ENCODE measurements at regions not wholly inside any gene's neighbourhood (a gene's known extent, or its start where the extent isn't known, plus 50 kb on each side); places are given as distances from the start of the nearest gene placed in this dataset.
"Not testable (repeated sequence)": the region's sequence is repeated elsewhere in the genome, so short reads cannot be mapped to it uniquely, and the experiment has no call there.

DNA sequence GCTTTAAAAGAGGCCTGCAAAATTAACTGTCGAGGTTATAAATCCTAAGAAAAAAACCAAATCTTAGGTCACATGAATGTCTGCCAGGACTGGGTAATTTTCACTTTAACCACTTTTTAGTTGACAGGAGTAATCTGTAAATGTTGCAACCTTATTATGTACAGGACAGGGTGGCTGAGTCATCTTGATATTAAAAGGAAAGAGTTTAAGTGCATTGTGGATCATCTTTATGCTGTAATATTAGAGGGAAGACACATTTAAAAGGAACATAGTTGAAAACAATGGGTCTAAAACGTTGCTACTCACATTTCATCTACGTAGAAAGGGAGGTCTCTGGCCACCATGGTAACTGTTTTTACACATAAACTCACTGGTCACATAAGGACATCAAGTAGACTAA is 115.5 kb downstream of the LSMEM1 start:
- no peak for DNase-seq

DNA sequence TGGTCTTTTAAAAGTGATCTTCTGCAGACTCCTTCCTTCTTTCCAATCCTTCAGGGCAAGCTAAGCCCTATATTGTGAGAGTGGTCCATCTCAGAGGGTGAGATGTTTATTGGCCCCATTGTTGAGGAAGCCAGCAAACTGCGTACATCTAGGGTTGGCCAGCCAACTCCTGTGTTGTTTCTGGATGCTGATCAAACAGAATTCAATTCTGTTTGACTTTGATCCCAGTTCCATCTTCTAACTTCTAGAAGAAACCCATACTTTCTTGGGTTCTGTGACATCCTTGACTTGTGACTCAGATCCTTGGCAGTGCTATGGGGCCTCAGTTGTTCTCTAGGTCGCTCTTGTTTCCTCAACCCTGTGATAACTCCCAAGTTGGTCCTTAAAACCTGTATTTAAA is 116.2 kb downstream of the LSMEM1 start:
- DNase-seq: no peak

DNA sequence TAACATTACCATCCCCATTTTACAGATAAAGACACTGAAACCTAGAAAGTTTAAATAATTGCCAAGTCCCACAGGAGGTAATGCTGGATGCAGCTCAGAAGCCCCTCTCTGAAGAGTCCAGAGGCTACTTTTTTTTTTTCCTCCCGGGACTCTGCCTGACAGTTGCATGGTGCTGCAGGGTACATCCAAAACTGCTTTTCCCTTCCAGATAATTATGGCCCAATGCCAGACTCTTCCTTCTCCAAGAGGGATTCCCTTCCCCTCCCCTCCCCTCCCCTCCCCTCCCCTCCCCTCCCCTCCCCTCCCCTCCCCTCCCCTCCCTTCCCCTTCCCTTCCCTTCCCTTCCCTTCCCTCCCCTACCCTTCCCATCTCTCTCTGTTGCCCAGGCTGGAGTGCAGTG is 122.9 kb downstream of the LSMEM1 start:
- no peak for DNase-seq

DNA sequence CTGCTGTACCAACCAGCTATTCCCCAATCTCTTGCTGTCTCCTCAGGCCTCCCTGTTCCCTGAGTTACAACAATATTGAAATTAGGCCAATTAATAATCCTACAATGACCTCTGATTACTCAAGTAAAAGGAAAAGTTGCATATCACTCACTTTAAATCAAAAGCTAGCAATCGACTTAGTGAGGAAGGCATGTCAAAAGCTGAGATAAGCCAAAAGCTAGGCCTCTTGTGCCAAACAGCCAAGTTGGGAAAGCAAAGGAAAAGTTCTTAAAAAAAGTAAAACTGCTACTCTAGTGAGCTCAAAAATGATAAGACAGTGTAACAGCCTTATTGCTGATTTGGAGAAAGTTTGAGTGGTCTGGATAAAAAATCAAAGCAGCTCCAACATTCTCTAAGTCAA is 129.8 kb downstream of the LSMEM1 start:
- DNase-seq: no peak

DNA sequence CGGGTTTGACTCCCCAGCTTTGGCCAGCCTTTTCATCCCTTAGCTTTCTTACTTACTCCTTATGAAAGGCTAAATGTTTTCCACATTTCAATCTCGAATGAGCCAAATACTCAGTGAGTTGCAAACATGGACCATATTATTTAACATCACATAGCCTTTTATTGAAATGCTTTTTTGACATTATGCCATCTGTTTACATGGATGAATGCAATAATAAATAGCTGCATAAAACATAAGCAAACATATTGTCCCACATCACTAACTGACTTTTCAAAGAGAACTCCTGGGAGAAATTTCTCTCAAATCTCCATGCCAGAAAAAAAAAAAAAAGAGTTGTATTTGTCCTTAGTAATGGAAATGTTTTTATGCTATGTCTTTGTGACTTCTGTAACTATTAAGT is 134.9 kb downstream of the LSMEM1 start:
- DNase-seq: no peak

DNA sequence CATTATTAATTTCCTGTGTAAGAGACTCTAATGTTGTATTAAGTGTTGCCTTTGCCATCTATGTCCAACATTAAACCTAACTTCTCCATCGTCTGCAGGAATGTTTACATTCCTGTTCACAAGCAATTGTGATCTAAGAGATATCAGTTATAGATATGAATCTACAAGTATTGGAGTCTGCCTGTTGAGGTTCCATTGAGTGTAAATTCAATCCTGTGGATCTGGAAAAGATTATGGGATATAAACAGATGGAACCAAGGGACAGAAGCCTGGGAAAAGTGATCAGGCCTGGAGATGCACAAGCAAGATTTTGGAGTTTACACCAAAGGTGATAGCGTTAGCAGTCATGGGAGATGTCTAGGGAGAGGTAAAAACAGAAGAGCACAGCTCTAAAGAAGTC is 135.5 kb downstream of the LSMEM1 start:
- no peak for DNase-seq

DNA sequence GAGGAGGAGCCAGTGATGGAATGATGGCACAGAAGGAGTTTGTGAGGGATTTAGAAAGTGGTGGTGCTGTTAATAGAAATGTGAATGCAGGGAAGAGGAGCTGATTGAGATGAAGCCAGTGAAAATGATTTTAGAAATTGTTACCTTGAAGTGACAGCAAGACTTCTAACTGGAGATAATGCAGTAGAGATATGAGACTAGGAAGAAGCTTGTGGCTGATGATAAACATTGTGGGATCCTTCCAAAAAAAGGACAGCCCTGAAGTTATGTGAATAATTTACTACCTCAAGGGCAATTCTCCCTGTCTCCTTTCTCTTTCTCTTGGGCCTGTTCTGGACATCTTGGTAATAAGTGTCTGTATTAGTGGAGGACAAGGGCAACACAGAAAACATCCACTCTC is 138.6 kb downstream of the LSMEM1 start:
- DNase-seq: no peak

DNA sequence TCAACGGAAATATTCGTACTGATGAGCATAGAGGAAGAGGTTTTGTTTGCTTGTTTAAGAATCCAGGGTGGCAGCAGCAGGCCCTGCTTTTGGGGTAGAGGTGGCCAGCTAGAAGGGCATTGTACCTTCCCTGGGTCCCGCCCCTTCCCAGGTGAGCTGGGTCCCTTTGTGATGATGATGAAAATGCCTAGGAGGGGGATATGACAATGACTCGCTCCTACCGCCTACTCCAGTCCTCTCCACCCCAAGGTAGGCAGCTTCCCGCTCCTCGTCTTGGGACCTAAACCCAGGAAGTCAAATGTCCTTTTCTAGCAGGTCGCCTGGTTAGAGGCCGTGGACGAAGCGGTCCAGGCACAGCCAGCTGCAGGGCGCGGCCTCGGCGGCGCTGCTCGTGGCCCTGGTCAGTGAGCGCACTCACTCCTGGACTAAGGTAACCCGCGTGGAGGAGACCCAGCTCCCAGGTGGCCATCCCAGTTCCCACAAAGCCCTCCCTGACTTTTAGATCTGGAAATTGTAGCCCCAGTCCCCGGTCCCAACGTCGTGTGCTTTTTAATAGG is 141.4 kb downstream of the LSMEM1 start:
- DNase-seq: no peak

DNA sequence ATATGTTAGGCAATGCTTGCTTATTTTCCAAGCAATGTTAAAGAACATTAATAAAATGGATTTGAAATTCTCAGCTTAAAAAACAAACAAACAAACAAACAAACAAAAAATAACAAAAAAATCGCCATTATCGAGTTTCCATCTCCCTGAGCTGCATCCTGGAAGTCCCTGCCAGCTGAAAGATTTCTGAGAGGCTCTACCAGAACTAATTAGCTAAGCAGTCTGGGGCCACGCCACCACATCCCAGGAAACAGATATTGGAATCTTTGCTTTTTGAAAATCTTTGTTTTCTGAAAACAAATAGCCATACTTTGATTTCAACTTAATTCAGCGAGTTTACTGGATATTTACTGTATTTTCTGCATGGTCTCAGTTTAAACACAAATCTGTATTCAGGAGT is 143.6 kb downstream of the LSMEM1 start:
- DNase-seq: no peak

DNA sequence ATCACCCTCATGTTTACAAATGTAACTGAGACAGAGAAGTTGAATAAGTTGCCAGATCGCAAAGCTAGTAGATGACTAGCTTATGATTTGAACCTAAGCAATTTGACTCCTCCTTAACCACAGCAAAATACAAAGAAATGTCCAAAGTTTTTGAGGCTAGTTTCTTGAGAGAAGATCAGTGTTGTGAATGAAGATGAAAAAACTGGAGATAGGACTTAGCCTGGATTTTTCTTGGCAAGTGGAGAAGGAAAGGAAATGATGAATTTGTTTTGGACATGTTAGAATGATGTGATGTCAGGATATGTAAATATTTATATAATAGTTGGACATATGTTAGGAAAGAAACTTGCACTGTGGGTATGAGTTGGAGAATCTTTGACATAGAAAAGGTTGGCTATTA is 149.8 kb downstream of the LSMEM1 start:
- DNase-seq: no peak

DNA sequence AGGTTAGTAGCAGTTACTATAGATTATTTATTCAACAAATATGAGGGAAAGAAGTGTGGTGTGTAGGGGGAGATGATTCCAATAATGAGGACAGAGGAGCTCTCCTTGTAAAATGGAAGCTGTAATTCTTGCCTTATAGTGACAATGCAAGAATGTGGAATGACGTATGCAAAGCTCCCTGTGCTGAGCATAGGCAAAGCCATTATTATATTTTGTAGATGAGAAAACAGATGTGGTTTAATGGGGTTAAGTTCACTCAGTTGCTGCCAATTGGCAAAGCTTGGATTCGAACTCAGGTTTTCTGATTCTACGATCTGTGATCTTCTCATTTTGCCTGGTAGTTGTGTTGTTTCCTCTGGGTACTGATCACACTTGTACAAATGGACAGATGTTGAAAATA is 153.3 kb downstream of the LSMEM1 start:
- no peak for DNase-seq

DNA sequence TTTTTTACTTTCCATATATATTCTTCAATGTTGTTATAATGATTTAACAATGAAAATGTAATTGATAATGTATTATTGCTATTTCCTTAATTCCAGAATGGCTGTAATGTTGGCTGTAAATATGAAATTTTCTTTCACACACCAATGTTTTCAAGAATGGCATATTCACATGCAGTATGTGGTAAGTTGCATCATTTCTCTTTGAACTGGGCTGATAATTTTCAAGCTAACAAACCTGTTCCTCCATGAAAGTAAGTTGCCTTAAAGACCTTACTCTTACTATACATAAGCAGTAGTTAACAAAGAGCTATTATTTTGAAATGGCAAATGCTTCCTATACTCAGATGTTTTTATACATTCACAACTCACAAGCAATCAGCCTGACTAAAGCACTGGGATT is 154.5 kb downstream of the TMEM168 start:
- no peak for DNase-seq

DNA sequence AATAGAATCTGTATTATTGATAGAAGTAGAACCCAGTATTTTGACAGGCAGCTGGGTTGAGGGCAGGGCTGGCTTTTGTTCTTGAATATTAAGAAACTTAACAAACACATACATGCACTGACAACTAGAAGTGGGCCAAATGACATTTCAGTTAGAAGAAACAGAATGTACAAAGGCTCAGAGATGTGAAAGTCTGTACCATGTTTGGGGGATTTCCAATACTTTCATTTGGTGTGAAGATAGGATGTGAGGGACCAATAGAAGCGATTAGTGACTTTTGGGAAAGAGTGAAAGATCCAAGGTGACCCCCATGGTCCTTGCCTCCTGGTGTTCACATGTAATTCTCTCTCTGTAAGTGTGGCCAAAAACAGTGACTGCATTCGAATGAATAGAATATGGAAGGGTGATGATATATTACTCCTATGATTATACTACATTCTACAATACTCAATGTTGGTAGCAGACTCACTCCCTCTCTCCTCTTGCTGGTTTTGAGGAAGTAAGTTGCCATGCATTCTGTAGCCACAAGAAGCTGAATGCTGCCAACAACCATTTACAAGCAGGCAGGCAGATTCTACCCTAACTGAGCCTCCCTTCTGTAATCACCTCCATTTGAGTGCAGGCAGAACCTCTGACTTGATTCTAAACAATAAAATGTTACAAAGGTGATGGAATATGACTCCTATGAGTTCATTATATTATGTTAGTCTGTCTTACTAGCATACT is 151.4 kb downstream of the TMEM168 start:
- DNase-seq: no peak

DNA sequence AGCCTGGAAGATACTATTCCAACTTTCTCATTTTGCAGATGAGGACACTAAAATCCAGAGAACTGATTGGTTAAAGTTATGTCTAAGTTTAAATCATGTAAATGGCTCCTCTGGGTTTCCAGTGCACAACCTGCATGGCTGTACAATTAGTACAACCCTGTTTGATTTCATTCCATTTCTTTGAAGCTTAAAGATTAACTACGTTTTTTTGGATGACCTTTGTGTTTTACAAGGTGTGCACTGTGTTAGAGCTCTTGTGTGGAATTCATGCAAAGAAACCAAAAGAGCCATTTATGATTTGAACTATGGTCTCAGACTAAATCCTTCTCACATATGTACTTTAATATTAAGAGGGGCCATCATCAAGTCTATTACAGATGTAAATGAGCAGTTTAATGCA is 149.5 kb downstream of the TMEM168 start:
- no peak for DNase-seq

DNA sequence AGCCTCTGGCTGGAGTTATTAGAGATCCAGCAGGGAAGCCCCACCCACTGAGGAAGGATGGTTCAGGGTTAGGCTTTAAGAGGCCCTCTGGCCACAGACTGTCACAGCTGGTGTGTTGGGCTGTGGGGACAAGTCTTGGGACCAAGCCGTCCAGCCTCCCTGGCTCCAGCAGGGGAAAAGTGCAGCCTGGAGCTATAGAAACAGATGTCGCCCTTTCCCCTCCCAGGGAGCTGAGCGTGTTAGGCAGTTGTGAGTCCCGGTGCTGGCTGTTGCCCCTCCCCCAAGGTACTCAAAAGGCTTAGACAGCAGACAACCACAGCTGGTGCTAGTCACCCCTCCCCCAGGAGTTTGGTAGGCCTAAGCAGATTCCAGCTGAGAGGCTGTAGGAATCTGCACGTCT is 143.4 kb downstream of the TMEM168 start:
- no peak for DNase-seq

DNA sequence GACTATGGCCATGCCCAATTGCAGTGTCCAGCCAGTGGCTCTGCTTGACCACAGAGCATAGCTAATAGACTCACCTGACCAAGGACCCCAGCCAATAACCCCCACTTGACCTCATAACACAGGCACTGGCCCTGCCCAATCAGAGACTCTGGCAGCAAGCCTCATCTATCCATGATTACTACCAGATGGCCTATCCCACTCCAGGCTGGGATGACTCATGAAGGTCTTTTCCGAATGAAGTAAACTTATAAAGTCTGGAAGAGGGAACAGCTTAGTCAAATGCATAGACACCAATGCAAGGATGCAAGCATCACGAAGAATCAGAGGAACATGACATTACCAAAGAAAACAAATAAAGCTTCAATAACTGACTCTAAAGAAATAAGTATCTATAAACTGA is 141.4 kb downstream of the TMEM168 start:
- DNase-seq: no peak

DNA sequence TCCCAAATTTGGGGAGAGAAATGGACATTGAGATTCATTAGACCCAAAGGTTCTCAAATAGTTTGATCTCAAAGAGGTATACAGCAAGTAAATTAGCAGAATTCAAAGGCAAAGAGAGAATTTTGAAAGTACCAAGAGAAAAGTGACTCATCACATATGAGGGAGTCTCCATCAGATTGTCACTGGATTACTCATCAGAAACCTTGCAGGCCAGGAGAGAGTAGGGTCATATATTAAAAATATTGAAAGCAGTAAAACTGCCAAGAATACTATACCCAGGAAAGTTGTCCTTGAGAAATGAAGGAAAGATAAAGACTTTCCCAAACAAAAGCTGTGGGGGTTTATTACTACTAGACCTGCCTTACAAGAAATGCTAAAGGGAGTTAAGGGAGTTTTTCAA is 140.6 kb downstream of the TMEM168 start:
- DNase-seq: no peak

DNA sequence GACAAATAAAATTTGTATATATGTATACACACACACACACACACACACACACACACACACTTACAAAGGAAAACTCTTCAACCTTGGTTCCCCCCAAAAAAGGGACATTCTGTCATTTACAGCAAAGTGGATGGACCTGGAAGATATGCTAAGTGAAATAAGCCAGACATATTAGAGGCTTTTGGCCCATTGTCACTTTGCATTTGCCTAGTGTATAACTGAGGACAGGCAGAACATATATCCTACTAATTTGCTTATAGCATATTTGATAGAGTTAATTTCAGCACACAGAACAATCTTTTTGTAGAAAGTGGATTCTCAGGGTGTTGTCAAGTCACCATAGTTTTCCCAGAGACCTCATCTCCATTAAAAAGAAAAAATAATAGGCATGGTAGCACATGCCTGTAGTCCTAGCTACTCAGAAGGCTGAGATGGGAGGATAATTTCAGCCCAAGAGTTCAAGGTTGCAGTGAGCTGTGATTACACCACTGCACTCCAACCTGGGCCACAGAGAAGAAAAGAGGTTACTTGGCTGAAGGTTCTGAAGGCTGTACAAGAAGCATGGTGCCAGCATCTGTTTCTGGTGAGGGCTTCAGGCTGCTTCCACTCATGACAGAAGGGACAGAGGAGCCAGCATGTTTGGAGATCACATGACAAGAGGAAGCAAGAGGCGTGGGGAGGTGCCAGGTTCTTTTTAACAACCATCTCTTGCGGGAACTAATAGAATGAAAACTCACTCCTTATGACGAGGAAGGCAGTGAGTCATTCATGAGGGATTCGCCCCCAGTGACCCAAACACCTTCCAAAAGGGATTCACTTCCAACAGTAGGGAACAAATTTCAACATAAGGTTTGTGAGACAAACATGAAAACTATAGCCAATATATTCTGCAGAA is 135.6 kb downstream of the TMEM168 start:
- no peak for DNase-seq

DNA sequence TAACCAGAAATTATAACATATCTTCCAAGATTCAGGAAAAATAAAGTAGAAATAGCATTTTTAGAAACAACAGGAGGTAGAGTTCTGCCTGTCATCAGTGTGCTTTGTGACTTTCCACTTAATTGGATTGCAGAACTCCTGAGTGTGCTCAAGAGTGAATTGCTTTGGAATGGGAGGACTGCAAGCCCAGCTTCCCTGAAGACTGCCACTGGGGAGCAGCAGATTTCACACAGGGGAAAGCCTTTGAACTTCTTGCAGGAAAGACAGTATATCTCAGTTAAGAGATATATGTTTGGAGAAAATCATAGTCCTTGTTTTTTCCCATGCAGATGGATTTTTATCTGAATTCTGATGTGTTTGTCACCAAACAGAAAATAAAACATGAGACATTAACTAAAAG is 124.5 kb downstream of the TMEM168 start:
- no peak for DNase-seq

DNA sequence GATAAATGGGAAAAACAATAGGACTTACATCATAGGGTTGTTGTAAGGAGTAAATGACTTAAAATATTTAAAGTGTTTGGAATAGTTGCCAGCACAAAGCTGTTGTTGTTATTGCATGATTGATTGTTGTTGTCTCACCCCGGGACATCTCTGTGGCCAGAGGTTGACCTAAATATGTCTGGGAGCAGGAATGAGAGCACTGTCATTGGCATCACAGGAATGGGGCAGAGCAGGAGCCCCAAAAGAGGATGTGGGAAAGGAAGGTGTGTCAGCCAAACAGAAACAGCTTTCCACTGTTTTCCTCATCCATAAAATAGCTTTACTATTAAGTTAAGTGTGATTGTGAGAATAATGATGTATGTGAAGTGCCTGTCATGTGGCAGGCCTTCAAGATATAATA is 121.6 kb downstream of the TMEM168 start:
- DNase-seq: no peak

DNA sequence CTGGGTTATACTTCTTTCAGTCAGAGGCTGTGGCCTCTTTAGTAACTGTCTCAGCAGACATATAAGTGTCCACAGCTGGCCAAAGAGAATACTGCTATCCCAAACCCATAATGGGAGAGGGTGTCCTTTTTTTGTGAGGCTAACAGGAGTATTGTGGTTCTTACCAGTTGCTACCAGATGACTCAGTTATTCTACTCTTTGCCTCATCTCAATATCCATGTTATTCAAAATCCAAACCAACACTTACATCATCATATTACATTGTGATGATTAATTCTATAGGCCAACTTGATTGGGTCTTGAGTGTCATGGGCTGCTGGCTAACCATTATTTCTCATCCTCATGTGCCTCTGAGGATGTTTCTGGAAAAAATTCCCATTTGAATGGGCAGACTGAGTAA is 120.9 kb downstream of the TMEM168 start:
- no peak for DNase-seq

DNA sequence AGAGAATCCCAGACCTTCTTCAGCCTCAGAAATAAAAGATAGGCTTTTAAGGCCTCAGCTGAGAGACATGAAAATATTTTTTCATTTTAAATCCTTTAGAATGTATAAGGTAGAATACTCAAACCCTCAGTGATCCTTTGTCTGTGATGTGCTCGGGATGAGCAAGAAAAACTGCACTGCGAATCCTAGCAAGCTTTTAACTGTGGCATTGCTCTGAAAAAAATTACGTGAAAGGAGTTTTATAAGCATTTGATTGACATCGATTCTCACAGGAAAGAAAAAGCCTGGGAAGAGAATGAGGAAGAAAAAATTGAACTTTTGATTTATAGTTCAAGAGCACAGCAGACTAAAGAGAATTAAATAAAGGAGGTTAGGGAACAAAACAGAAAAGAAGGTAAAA is 120.0 kb downstream of the TMEM168 start:
- no peak for DNase-seq

DNA sequence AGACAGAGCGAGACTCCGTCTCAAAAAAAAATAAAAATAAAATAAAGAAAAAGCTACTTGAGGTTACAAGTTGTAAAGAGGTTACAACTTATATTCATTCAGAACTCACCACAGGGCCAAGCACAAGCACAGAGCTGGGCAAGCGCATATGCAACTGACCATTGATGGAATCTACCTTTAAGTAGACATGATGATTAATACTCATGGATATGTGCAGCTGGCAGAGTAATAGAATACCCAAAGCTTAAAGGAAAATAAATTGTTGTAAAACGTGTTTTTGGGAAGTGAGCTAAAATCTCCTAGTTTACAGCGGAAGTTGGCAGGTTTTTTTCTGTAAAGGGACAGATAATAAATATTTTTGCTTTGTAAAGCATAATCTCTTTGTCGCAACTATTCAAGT is 111.6 kb downstream of the TMEM168 start:
- DNase-seq: no peak

DNA sequence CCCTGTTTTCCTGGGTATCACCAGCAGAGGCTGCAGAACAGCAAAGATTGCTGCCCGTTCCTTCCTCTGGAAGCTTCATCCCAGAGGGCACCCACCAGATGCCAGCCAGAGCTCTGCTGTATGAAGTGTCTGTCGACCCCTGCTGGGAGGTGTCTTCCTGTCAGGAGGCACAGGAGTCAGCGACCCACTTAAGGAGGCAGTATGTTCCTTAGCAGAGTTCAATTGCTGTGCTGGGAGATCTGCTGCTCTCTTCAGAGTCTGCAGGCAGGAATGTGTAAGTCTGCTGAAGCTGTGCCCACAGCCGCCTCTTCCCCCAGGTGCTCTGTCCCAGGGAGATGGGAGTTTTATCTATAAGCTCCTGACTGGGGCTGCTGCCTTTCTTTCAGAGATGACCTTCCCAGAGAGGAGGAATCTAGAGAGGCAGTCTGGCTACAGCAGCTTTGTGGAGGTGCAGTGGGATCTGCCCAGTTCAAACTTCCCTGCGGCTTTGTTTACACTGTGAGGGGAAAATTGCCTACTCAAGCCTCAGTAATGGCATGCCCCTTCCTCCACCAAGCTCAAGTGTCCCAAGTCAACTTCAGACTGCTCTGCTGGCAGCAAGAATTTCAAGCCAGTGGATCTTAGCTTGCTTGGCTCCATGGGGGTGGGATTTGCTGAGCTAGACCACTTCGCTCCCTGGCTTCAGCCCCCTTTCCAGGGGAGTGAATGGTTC is 100.6 kb downstream of the TMEM168 start:
- DNase-seq: not testable (repeated sequence)
